D721Med (cell line): ENCODE measurements at regions not wholly inside any gene's neighbourhood (a gene's known extent, or its start where the extent isn't known, plus 50 kb on each side); places are given as distances from the start of the nearest gene placed in this dataset.
"Not testable (repeated sequence)": the region's sequence is repeated elsewhere in the genome, so short reads cannot be mapped to it uniquely, and the experiment has no call there.

Experiments
- DNase-seq: peaks from one replicate; pipeline ENCODE4 v3.0.0; 2011; ENCODE audit warnings: low spot score; ENCODE audit not compliant: insufficient read length
- FAIRE-seq: peaks from 2 replicates; lab custom pipeline; 2011; peaks lifted over from hg19 to GRCh38; lab: Jason Lieb, UNC
- TF ChIP-seq, protein P1 (sequence below): IDR thresholded peaks from 2 replicates; pipeline ENCODE4 v1.5.1; 2012; ENCODE audit warnings: mild to moderate bottlenecking, control low read depth; ENCODE audit not compliant: insufficient read depth; ENCODE audit errors: missing control alignments

DNA sequence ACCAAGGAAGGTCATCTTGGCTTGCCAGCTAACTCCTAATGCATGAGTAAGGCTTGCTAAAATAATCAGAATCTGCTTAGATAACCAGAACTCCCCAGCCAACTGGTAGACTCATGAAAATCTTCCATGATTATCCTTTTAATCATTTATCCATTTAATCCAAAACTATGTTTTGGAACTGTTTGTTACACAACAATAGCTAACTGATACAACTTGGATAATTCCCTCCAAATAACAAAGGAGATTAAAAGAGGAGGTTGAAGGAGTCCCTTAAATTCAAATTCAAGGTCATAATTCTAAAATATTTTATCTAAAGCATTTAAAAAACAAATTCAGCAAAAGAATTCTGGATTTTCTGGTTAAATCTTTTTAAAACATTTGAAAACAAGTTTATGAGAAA, 222.1 kb downstream of the DEPDC1B start:
- no peak for FAIRE-seq
- TF ChIP-seq, protein P1, sequence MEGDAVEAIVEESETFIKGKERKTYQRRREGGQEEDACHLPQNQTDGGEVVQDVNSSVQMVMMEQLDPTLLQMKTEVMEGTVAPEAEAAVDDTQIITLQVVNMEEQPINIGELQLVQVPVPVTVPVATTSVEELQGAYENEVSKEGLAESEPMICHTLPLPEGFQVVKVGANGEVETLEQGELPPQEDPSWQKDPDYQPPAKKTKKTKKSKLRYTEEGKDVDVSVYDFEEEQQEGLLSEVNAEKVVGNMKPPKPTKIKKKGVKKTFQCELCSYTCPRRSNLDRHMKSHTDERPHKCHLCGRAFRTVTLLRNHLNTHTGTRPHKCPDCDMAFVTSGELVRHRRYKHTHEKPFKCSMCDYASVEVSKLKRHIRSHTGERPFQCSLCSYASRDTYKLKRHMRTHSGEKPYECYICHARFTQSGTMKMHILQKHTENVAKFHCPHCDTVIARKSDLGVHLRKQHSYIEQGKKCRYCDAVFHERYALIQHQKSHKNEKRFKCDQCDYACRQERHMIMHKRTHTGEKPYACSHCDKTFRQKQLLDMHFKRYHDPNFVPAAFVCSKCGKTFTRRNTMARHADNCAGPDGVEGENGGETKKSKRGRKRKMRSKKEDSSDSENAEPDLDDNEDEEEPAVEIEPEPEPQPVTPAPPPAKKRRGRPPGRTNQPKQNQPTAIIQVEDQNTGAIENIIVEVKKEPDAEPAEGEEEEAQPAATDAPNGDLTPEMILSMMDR: no peak
- no peak for DNase-seq

DNA sequence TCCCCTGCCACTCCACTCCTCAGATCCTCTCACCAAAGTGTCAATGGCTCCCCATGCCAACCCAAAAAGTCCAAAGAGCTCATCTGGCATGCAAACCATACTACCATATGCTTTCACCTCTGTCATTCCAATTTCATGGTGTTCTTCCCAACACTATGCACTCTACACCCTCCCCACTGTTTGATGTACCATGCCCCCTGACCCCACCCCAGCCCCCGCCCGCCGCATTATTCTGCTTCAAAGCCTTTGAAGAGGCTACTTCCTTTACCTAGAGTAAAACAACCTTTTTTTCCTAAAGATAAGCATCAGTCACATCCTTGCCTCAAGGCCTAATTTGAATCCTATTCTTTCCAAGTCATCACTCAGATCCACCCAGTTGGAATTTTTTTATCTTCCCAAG, 226.3 kb downstream of the DEPDC1B start:
- FAIRE-seq: no peak
- TF ChIP-seq, protein P1: no peak
- DNase-seq: no peak

DNA sequence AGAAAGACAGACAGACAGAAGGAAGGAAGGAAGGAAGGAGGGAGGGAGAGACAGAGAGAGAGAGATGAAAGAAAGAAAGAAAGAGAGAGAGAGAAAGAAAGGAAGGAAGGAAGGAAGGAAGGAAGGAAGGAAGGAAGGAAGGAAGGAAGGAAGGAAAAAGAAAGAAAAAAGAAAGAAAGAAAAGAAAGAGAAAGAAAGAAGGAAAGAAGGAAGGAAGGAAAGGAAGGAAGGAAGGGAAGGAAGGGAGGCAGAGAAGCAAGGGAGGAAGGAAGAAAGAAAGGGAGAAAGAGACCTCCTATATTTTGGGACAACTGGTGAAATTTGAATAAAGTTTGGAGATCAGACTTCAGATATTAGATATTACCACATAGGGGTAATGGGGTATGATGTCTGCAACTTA, 226.9 kb downstream of the DEPDC1B start:
- not testable (repeated sequence) for FAIRE-seq, DNase-seq

DNA sequence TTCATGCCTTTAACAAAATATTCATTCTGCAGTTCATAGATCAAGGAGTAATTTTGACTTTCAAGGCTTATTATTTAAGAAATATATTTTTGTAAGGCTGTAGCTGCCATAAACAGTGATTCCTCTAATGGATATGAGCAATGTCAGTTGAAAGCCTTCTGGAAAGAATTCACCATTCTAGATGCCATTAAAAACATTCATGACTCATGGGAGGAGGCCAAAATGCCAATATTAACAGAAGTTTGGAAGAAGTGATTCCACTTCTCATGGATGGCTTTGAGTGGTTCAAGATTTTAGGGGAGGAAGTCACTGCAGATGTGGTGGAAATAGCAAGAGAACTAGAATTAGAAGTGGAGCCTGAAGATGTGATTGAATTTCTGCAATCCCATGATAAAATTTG, 229.1 kb downstream of the DEPDC1B start:
- DNase-seq (no peak), FAIRE-seq (no peak)

DNA sequence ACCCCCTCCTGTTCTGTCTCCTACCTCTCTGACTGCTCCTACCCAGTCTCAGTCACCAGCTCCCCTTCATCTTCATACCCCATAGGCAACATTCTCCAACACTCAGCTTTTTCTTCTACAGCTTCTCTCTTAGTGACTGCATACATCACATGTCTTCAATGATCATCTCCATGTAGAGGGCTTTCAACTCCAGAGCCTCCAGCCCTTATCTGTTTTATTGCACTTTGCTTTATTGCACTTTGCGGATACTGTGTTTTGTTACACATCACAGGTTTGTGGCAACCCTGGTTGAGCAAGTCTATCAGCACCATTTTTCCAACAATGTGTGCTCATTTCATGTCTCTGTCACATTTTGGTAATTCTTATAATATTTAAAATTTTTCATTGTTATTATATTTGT, 230.7 kb downstream of the DEPDC1B start:
- FAIRE-seq: no peak
- DNase-seq: no peak
- TF ChIP-seq, protein P1: no peak

More for the DNA sequence above, 229.1 kb downstream of the DEPDC1B start:
- TF ChIP-seq, protein P1: no peak

DNA sequence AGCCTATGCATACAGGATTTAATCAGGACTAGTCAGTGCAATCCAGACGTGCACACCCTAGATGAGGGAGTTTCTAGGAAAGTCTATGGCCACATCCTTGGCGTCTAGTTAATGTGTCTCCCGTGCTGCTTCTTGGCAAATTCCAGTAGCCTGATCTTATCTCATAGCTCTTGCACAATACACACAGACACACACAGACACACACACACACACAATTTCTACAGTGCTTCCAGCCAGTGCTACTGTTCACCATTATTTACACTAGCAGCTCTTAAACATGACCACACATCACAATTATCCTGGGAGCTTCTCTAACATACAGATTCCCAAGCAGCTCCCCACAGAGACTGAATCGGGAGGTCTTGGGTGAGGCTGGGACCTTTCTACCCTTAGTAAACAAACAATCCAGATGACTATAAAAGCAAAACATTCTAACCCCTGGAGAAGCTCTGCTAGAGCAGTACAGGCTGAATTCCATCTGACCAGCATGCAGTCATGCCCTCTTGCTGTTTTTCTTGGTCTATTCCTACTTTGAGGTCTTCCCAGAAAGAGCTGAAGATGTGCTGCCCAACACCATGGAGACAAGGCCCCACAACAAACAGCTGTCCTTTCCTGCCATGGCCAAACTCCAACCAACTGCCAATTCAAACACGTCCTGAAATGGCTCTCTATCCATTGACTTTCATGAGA, 236.6 kb downstream of the DEPDC1B start:
- no peak for DNase-seq
- TF ChIP-seq, protein P1: no peak
- no peak for FAIRE-seq

DNA sequence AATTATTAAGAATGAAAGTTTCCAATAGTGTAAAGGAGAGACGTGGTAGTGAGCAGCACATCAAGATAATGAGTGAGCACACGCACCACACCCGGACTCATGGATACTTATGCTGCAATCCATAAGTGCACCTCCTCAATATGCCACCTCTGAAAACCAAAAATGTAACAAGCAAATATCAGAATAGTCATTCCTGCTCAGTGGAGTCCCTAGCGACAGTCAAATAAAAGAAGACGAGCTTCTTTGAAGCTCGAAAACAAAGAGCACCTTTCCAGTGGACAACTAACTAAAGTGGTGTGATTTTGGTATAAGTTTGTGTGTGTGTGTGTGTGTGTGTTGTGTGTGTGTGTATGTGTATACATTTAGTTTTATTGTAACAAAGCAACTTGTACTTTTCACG, 241.3 kb downstream of the DEPDC1B start:
- TF ChIP-seq, protein P1: no peak
- DNase-seq: no peak
- no peak for FAIRE-seq

DNA sequence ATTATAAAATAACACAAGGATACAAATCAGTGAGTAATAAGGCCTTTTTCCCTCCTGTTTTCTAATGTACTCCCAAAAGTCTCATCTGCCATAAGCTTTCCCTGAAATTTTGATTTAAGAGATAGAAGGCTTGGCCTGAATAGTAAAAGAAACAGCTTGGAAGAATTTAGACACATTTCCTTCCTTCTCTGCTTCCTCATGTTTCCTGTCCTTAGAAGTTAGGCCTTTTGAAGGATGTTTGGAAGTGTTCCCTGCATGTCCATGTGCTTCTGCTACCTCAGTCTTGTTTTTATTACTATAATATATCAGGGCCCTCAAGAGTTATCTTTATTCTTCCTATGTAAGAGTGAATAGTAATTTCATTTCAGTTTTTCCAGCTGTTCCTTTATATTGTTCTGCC, 242.7 kb downstream of the DEPDC1B start:
- FAIRE-seq (no peak), DNase-seq (no peak)
- TF ChIP-seq, protein P1: no peak
